ENCODE measurements at regions not wholly inside any gene's neighbourhood (a gene's known extent, or its start where the extent isn't known, plus 50 kb on each side); places are given as distances from the start of the nearest gene placed in this dataset.

- no peaks in the 10 kb centered on the region for H3K4me1 ChIP-seq
- no peak for DNase-seq
- no peaks in the 10 kb centered on the region for H3K27me3 ChIP-seq
- H3K9me3 ChIP-seq: no peaks in the 10 kb centered on the region
- no peak overlapping the region for H3K27ac ChIP-seq
- WGBS, 5 donors: 54 to 83% (median 59%) methylated on average over 1 of the region's 1 CpG
- H3K36me3 ChIP-seq: no peaks in the 10 kb centered on the region
- TF ChIP-seq POLR2A (IDR thresholded peaks at IDR 0.05) (no peak), CTCF (IDR thresholded peaks at IDR 0.05) (no peak), EP300 (IDR thresholded peaks at IDR 0.05) (no peak), POLR2AphosphoS5 (IDR thresholded peaks at IDR 0.05) (no peak)
- H3K4me3 ChIP-seq: no peak overlapping the region
- intact Hi-C loops (cut with DNase I; ENCODE audit: low total_unique reads): no loop called here
Measured at GRCh38 chr2:22787745-22788144, 597.2 kb upstream of the KLHL29 start.

GRCh38 chr2:22788749-22789327, 596.1 kb upstream of the KLHL29 start:
- no peaks in the 10 kb centered on the region for H3K4me1 ChIP-seq
- intact Hi-C loops (cut with DNase I; ENCODE audit: low total_unique reads): no loop called here
- no peaks in the 10 kb centered on the region for H3K36me3 ChIP-seq
- 71 to 80% (median 76%) methylated on average over 7 of the region's 7 CpGs for WGBS, 5 donors
- H3K27ac ChIP-seq: no peak overlapping the region
- peak in 1 of 2 donors; percentile 6 for DNase-seq
- TF ChIP-seq EP300 (IDR thresholded peaks at IDR 0.05) (no peak), POLR2A (IDR thresholded peaks at IDR 0.05) (no peak), POLR2AphosphoS5 (IDR thresholded peaks at IDR 0.05) (no peak), CTCF (IDR thresholded peaks at IDR 0.05) (no peak)
- H3K27me3 ChIP-seq: no peaks in the 10 kb centered on the region
- no peaks in the 10 kb centered on the region for H3K9me3 ChIP-seq
- H3K4me3 ChIP-seq: no peak overlapping the region

GRCh38 chr2:22795287-22795866, 589.6 kb upstream of the KLHL29 start:
- WGBS, 5 donors: 25 to 47% (median 35%) methylated on average over 3 of the region's 3 CpGs
- intact Hi-C loops (cut with DNase I; ENCODE audit: low total_unique reads): no loop called here

GRCh38 chr2:22798386-22798785, 586.6 kb upstream of the KLHL29 start:
- H3K9me3 ChIP-seq: no peaks in the 10 kb centered on the region
- H3K27ac ChIP-seq: no peak overlapping the region
- H3K4me1 ChIP-seq: no peaks in the 10 kb centered on the region
- no peak for DNase-seq
- intact Hi-C loops (cut with DNase I; ENCODE audit: low total_unique reads): no loop called here
- H3K4me3 ChIP-seq: no peak overlapping the region
- TF ChIP-seq POLR2AphosphoS5 (IDR thresholded peaks at IDR 0.05): no peak
- TF ChIP-seq CTCF (IDR thresholded peaks at IDR 0.05): no peak
- TF ChIP-seq EP300 (IDR thresholded peaks at IDR 0.05): no peak
- TF ChIP-seq POLR2A (IDR thresholded peaks at IDR 0.05): no peak
- no peaks in the 10 kb centered on the region for H3K36me3 ChIP-seq
- H3K27me3 ChIP-seq: no peaks in the 10 kb centered on the region
- WGBS, 5 donors: 72 to 90% (median 77%) methylated on average over 1 of the region's 1 CpG

More at GRCh38 chr2:22795287-22795866, 589.6 kb upstream of the KLHL29 start:
- Histone ChIP-seq H3K4me1 (no peaks in the 10 kb centered on the region), H3K27me3 (no peaks in the 10 kb centered on the region), H3K36me3 (no peaks in the 10 kb centered on the region), H3K4me3 (no peak overlapping the region), H3K27ac (no peak overlapping the region), H3K9me3 (no peaks in the 10 kb centered on the region)
- TF ChIP-seq EP300 (IDR thresholded peaks at IDR 0.05): no peak
- TF ChIP-seq POLR2AphosphoS5 (IDR thresholded peaks at IDR 0.05): no peak
- DNase-seq: no peak

GRCh38 chr2:22800412-22800811, 584.6 kb upstream of the KLHL29 start:
- DNase-seq: no peak
- H3K27me3 ChIP-seq: no peaks in the 10 kb centered on the region
- H3K4me1 ChIP-seq: no peaks in the 10 kb centered on the region
- H3K36me3 ChIP-seq: no peaks in the 10 kb centered on the region
- H3K9me3 ChIP-seq: peaks cover 0 to 15% (median 6%) of the 10 kb centered on the region in 4 donors
- H3K4me3 ChIP-seq: no peak overlapping the region
- intact Hi-C loops (cut with DNase I; ENCODE audit: low total_unique reads): no loop called here
- WGBS, 5 donors: 57 to 71% (median 67%) methylated on average over 1 of the region's 1 CpG
- TF ChIP-seq POLR2A (IDR thresholded peaks at IDR 0.05) (no peak), POLR2AphosphoS5 (IDR thresholded peaks at IDR 0.05) (no peak), CTCF (IDR thresholded peaks at IDR 0.05) (no peak), EP300 (IDR thresholded peaks at IDR 0.05) (no peak)
- no peak overlapping the region for H3K27ac ChIP-seq
